Endothelial cell of umbilical vein (primary cell): ENCODE measurements at regions not wholly inside any gene's neighbourhood (a gene's known extent, or its start where the extent isn't known, plus 50 kb on each side); places are given as distances from the start of the nearest gene placed in this dataset.

ENCODE experiments used
- BruUV-seq: library from RNA; stranded (reverse); fragments of 400-500 nt; replicated peaks from 2 replicates; lab custom pipeline; 2021; lab: Mats Ljungman, UMichigan
- CTCF ChIA-PET: fragments of 300-600, 350-600 bp; sonication (Branson Sonifier 250); formaldehyde crosslinking; loops from one replicate; lab custom pipeline; 2021; ENCODE audit warnings: antibody characterized with exemption, inconsistent platforms; lab: Charles Lee
- POLR2A ChIA-PET: fragments of 300-600, 350-600 bp; sonication (Branson Sonifier 250); formaldehyde crosslinking; loops from one replicate; lab custom pipeline; 2021; ENCODE audit warnings: antibody characterized with exemption, inconsistent platforms; lab: Charles Lee
- DNase-seq: peaks from one replicate; pipeline ENCODE4 v3.0.0-alpha.2; 2011; ENCODE audit warnings: low read depth, low spot score
- FAIRE-seq: peaks from 2 replicates; lab custom pipeline; 2011; peaks lifted over from hg19 to GRCh38; lab: Jason Lieb, UNC
- H2AFZ ChIP-seq: 2 replicates; pipeline ENCODE4 v1.6.0; 2012; ENCODE audit warnings: low read depth, low read length, control low read depth, inconsistent platforms
- H3K27ac ChIP-seq: 2 replicates; pipeline ENCODE4 v1.5.1; 2011; ENCODE audit warnings: low read depth, mild to moderate bottlenecking, control low read depth, low read length, moderate library complexity; ENCODE audit not compliant: insufficient read depth
- H3K27me3 ChIP-seq, 2 experiments: 2 replicates each; pipeline versions ENCODE4 v1.6.0 to v1.6.1; 2011; ENCODE audit warnings: low read length in 2 of 2, mixed read lengths in 1 of 2; ENCODE audit not compliant: control insufficient read depth in 2 of 2, insufficient read depth in 2 of 2
- H3K36me3 ChIP-seq, 2 experiments: 2 replicates in 1 of 2; 3 replicates in 1 of 2; pipeline ENCODE4 v1.5.1; 2011; ENCODE audit warnings: low read length in 2 of 2, mild to moderate bottlenecking in 1 of 2, moderate library complexity in 1 of 2; ENCODE audit not compliant: control insufficient read depth in 2 of 2, insufficient read depth in 2 of 2; ENCODE audit errors: extremely low read depth in 1 of 2
- H3K4me1 ChIP-seq: 3 replicates; pipeline ENCODE4 v1.5.1; 2011; ENCODE audit warnings: mild to moderate bottlenecking, low read length; ENCODE audit not compliant: control insufficient read depth, insufficient read depth; ENCODE audit errors: extremely low read depth
- H3K4me2 ChIP-seq: 2 replicates; pipeline ENCODE4 v1.6.1; 2011; ENCODE audit warnings: low read length, control low read depth, mixed read lengths; ENCODE audit not compliant: insufficient read depth
- H3K4me3 ChIP-seq, 3 experiments: fragments of 200-600 bp in 1 of 3; sonication (generic), shearing (Covaris generic) in 1 of 3; replicated peaks in 1 of 3; 2 replicates each; pipeline ENCODE4 v1.5.1; 2011 to 2016; ENCODE audit warnings: control low read depth in 3 of 3, low read length in 3 of 3, mild to moderate bottlenecking in 2 of 3, inconsistent platforms in 1 of 3, low read depth in 1 of 3, moderate library complexity in 1 of 3; ENCODE audit not compliant: insufficient read depth in 1 of 3
- H3K79me2 ChIP-seq: 2 replicates; pipeline ENCODE4 v1.6.0; 2012; ENCODE audit warnings: low read length, inconsistent platforms; ENCODE audit not compliant: control insufficient read depth, insufficient read depth
- H3K9ac ChIP-seq: replicated peaks from 2 replicates; pipeline ENCODE3; 2011; ENCODE audit warnings: low read length, control low read depth; ENCODE audit not compliant: insufficient read depth; ENCODE audit errors: extremely low read depth
- H3K9me1 ChIP-seq: replicated peaks from 3 replicates; pipeline ENCODE4 v1.6.0; 2011; ENCODE audit warnings: mild to moderate bottlenecking, low read length; ENCODE audit not compliant: control insufficient read depth, insufficient read depth; ENCODE audit errors: extremely low read depth
- H3K9me3 ChIP-seq: replicated peaks from 2 replicates; pipeline ENCODE4 v1.5.1; 2012; ENCODE audit warnings: low read length, inconsistent platforms; ENCODE audit not compliant: control insufficient read depth, insufficient read depth
- H4K20me1 ChIP-seq: replicated peaks from 2 replicates; pipeline ENCODE3; 2011; ENCODE audit warnings: mild to moderate bottlenecking, low read length; ENCODE audit not compliant: control insufficient read depth, insufficient read depth; ENCODE audit errors: extremely low read depth
- EZH2 ChIP-seq: IDR thresholded peaks from 2 replicates; pipeline ENCODE4 v1.6.1; 2012; ENCODE audit warnings: borderline replicate concordance, low read depth, mild to moderate bottlenecking, moderate library complexity, low read length, inconsistent platforms; ENCODE audit not compliant: severe bottlenecking
- FOS ChIP-seq: IDR thresholded peaks from 2 replicates; pipeline ENCODE4 v1.6.1; 2011; ENCODE audit warnings: mild to moderate bottlenecking, low read length, moderate library complexity, borderline replicate concordance; ENCODE audit not compliant: insufficient read depth
- GATA2 ChIP-seq: IDR thresholded peaks from 2 replicates; pipeline ENCODE4 v1.7.0; 2011; ENCODE audit warnings: low read depth, mild to moderate bottlenecking, moderate library complexity, mixed read lengths, low read length; ENCODE audit not compliant: insufficient read length, insufficient read depth
- JUN ChIP-seq: IDR thresholded peaks from 2 replicates; pipeline ENCODE4 v1.6.1; 2011; ENCODE audit warnings: borderline replicate concordance, low read depth; ENCODE audit not compliant: insufficient read length, insufficient read depth
- MYC ChIP-seq: IDR thresholded peaks from one replicate; pipeline ENCODE4 v1.6.1; 2011; ENCODE audit warnings: mild to moderate bottlenecking, low read depth, low read length
- POLR2A ChIP-seq: IDR thresholded peaks from 2 replicates; pipeline ENCODE4 v1.6.1; 2012; ENCODE audit warnings: low read depth, mild to moderate bottlenecking, control low read depth, low read length
- POLR2AphosphoS5 ChIP-seq: IDR thresholded peaks from 2 replicates; pipeline ENCODE4 v1.6.1; 2012; ENCODE audit warnings: low read depth, mild to moderate bottlenecking, control low read depth, low read length, moderate library complexity; ENCODE audit not compliant: insufficient read depth
- dilution Hi-C: fragments of 300-500 bp; cut with MboI; formaldehyde crosslinking; loops from one replicate; pipeline ENCODE4 v1.15.0; 2019; ENCODE audit warnings: low sequenced_read_pairs; ENCODE audit not compliant: extremely low pct_ligation_motif_present
- intact Hi-C: fragments of 100-400 bp; cut with micrococcal nuclease; formaldehyde crosslinking; loops from one replicate; pipeline ENCODE4 v1.10.0; 2022
- TF ChIP-seq, protein P1 (sequence below), 2 donors: IDR thresholded peaks; 1 replicate in 1 of 2; 2 replicates in 1 of 2; pipeline ENCODE4 v1.5.1; 2011; ENCODE audit warnings: low read length in 2 of 2, mild to moderate bottlenecking in 2 of 2, moderate library complexity in 2 of 2, control low read depth in 1 of 2, inconsistent platforms in 1 of 2, low read depth in 1 of 2; ENCODE audit not compliant: insufficient read depth in 1 of 2; ENCODE audit errors: extremely low read depth in 1 of 2
- TF ChIP-seq, protein P2 (sequence below): IDR thresholded peaks from 2 replicates; pipeline ENCODE4 v1.6.1; 2011; ENCODE audit not compliant: insufficient read depth, insufficient read length

DNA sequence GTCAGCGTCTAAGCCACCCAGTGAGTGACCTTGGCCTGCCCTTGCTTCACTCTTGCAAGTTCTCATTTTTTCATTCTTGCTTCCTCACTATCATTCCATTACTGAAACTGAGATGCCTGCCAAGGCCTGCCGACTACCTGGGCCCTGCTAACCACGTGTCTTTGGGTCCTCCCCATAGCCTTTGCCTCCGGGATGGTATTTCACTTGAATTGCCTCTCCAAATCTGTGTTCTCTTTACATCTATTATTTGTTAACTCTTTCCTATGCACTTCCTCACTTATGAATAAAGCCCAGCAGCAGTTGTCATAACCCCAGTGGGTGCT, 234.6 kb downstream of the SNX10 start:
- Histone ChIP-seq H3K9ac (no peak overlapping the region), H3K4me3 (no peak overlapping the region), H4K20me1 (no peaks in the 10 kb centered on the region), H3K27ac (no peak overlapping the region), H3K4me1 (no peaks in the 10 kb centered on the region), H3K9me3 (no peaks in the 10 kb centered on the region), H2AFZ (no peak overlapping the region), H3K4me2 (no peak overlapping the region), H3K36me3 (no peaks in the 10 kb centered on the region), H3K9me1 (no peaks in the 10 kb centered on the region), H3K27me3 (peaks cover 0 to 11% of the 10 kb centered on the region in 2 experiments), H3K79me2 (no peaks in the 10 kb centered on the region)
- FAIRE-seq, result no peak
- intact Hi-C loops, result no loop called here
- no TSS peak for BruUV-seq
- ChIA-PET CTCF (no interaction called here), POLR2A (no interaction called here)
- no peak for DNase-seq
- TF ChIP-seq GATA2, result no peak
- TF ChIP-seq EZH2, result no peak
- no peak for TF ChIP-seq MYC
- TF ChIP-seq, protein P1, sequence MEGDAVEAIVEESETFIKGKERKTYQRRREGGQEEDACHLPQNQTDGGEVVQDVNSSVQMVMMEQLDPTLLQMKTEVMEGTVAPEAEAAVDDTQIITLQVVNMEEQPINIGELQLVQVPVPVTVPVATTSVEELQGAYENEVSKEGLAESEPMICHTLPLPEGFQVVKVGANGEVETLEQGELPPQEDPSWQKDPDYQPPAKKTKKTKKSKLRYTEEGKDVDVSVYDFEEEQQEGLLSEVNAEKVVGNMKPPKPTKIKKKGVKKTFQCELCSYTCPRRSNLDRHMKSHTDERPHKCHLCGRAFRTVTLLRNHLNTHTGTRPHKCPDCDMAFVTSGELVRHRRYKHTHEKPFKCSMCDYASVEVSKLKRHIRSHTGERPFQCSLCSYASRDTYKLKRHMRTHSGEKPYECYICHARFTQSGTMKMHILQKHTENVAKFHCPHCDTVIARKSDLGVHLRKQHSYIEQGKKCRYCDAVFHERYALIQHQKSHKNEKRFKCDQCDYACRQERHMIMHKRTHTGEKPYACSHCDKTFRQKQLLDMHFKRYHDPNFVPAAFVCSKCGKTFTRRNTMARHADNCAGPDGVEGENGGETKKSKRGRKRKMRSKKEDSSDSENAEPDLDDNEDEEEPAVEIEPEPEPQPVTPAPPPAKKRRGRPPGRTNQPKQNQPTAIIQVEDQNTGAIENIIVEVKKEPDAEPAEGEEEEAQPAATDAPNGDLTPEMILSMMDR (IDR thresholded peaks at IDR 0.05; ENCODE audit: extremely low read depth in 1 of 2, insufficient read depth in 1 of 2, low read depth in 1 of 2, low read length in 2 of 2), result no peak
- TF ChIP-seq POLR2AphosphoS5, result no peak
- no peak for TF ChIP-seq POLR2A
- TF ChIP-seq FOS, result no peak
- TF ChIP-seq, protein P2, sequence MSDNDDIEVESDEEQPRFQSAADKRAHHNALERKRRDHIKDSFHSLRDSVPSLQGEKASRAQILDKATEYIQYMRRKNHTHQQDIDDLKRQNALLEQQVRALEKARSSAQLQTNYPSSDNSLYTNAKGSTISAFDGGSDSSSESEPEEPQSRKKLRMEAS, result no peak
- no peak for TF ChIP-seq JUN
- dilution Hi-C loops, result no loop called here
